ENCODE measurements at regions not wholly inside any gene's neighbourhood (a gene's known extent, or its start where the extent isn't known, plus 50 kb on each side); places are given as distances from the start of the nearest gene placed in this dataset.

DNA sequence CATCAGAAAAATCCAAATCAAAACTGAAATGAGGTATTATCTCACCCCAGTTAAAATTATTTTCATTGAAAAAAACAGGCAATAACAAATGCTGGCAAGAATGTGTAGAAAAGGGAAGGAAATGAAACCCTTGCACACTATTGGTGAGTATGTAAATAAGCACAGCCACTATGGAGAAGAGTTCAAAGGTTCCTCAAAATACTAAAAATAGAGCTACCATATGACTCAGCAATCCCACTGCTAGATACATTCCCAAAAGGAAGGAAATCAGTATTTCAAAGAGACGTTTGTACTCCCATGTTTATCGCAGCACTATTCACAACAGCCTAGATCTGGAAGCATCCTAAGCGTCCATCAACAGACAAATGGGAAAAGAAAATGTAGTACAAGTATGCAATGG is 932.4 kb downstream of the PCDH18 start:
- TF ChIP-seq EZH2phosphoT487 (conservative IDR thresholded peaks at IDR 0.05; ENCODE audit: low read length): no peak
- TF ChIP-seq, protein P1, sequence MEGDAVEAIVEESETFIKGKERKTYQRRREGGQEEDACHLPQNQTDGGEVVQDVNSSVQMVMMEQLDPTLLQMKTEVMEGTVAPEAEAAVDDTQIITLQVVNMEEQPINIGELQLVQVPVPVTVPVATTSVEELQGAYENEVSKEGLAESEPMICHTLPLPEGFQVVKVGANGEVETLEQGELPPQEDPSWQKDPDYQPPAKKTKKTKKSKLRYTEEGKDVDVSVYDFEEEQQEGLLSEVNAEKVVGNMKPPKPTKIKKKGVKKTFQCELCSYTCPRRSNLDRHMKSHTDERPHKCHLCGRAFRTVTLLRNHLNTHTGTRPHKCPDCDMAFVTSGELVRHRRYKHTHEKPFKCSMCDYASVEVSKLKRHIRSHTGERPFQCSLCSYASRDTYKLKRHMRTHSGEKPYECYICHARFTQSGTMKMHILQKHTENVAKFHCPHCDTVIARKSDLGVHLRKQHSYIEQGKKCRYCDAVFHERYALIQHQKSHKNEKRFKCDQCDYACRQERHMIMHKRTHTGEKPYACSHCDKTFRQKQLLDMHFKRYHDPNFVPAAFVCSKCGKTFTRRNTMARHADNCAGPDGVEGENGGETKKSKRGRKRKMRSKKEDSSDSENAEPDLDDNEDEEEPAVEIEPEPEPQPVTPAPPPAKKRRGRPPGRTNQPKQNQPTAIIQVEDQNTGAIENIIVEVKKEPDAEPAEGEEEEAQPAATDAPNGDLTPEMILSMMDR (IDR thresholded peaks at IDR 0.05; ENCODE audit: insufficient read depth, low read length, poor library complexity, severe bottlenecking): no peak
- H3K4me3 ChIP-seq (ENCODE audit: insufficient read depth, low read length, poor library complexity, severe bottlenecking): no peak overlapping the region
- no peaks in the 10 kb centered on the region for H3K36me3 ChIP-seq (ENCODE audit: low read length)
- H2AFZ ChIP-seq (ENCODE audit: low read depth, low read length, severe bottlenecking): no peak overlapping the region
- no peaks in the 10 kb centered on the region for H3K9me2 ChIP-seq (replicated peaks; ENCODE audit: insufficient read depth, low read length)
- H3F3A ChIP-seq (ENCODE audit: insufficient read depth): no peaks in the 10 kb centered on the region
- no peaks in the 10 kb centered on the region for H3K9me3 ChIP-seq (ENCODE audit: insufficient read depth, low read length)
- H3K79me2 ChIP-seq (ENCODE audit: insufficient read depth, low read length): no peaks in the 10 kb centered on the region
- H4K20me1 ChIP-seq (ENCODE audit: low read depth, low read length): no peaks in the 10 kb centered on the region
- no peak overlapping the region for H3K27ac ChIP-seq (ENCODE audit: low read depth, low read length)
- no peak overlapping the region for H3K4me2 ChIP-seq (ENCODE audit: low read depth, low read length, poor library complexity, severe bottlenecking)
- H3K27me3 ChIP-seq (ENCODE audit: low read length): no peaks in the 10 kb centered on the region
- no peak overlapping the region for H3K9ac ChIP-seq (ENCODE audit: low read length)

DNA sequence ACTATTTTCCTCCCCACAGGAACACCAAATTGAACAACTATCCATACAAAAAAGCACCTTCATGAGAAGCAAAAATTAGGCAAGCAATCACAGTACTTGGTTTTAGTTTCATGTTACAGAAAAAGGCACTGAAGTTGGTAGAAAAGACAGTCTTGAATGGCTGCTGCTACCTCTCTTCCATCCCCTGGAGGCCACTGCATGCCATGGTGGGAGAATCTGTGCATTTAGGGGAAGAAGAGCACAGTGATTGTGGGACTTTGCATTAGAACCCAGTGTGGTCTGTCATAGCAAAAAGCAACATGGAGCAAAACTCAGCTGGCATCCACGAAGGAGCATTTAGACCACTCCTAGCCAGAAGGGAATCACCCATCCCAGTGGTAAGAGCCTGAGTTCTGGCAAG is 941.9 kb downstream of the PCDH18 start:
- Histone ChIP-seq H3F3A (ENCODE audit: insufficient read depth) (no peaks in the 10 kb centered on the region), H3K9me2 (replicated peaks; ENCODE audit: insufficient read depth, low read length) (no peaks in the 10 kb centered on the region), H3K79me2 (ENCODE audit: insufficient read depth, low read length) (no peaks in the 10 kb centered on the region), H3K9ac (ENCODE audit: low read length) (no peak overlapping the region), H4K20me1 (ENCODE audit: low read depth, low read length) (no peaks in the 10 kb centered on the region), H3K9me3 (ENCODE audit: insufficient read depth, low read length) (no peaks in the 10 kb centered on the region), H3K27ac (ENCODE audit: low read depth, low read length) (no peak overlapping the region), H2AFZ (ENCODE audit: low read depth, low read length, severe bottlenecking) (no peak overlapping the region), H3K4me2 (ENCODE audit: low read depth, low read length, poor library complexity, severe bottlenecking) (no peak overlapping the region), H3K36me3 (ENCODE audit: low read length) (no peaks in the 10 kb centered on the region), H3K4me3 (ENCODE audit: insufficient read depth, low read length, poor library complexity, severe bottlenecking) (no peak overlapping the region), H3K27me3 (ENCODE audit: low read length) (no peaks in the 10 kb centered on the region)
- TF ChIP-seq, protein P1 (IDR thresholded peaks at IDR 0.05; ENCODE audit: insufficient read depth, low read length, poor library complexity, severe bottlenecking): no peak
- no peak for TF ChIP-seq EZH2phosphoT487 (conservative IDR thresholded peaks at IDR 0.05; ENCODE audit: low read length)

DNA sequence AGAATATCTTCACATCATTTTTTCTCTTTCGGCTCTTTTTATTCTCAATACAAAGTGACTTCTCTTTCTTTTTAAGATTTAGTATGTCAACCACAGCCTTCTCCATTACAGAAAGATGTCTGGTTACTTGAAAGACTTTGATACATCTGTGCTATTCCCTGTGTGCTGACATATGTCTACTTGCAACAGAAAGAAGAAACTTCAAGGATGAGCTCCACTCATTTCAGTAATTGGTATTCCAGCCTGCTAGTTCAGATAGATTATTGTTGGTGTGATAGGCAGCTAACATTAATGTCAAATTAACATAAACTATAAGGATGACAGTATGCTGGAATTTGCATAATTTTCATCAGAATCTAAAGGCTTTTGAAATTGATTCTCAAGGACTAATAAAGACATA is 948.7 kb downstream of the PCDH18 start:
- no peak overlapping the region for H2AFZ ChIP-seq (ENCODE audit: low read depth, low read length, severe bottlenecking)
- H3K9ac ChIP-seq (ENCODE audit: low read length): no peak overlapping the region
- H3K36me3 ChIP-seq (ENCODE audit: low read length): no peaks in the 10 kb centered on the region
- no peaks in the 10 kb centered on the region for H3K9me3 ChIP-seq (ENCODE audit: insufficient read depth, low read length)
- H4K20me1 ChIP-seq (ENCODE audit: low read depth, low read length): no peaks in the 10 kb centered on the region
- H3K4me2 ChIP-seq (ENCODE audit: low read depth, low read length, poor library complexity, severe bottlenecking): no peak overlapping the region
- no peaks in the 10 kb centered on the region for H3K9me2 ChIP-seq (replicated peaks; ENCODE audit: insufficient read depth, low read length)
- H3K27me3 ChIP-seq (ENCODE audit: low read length): no peaks in the 10 kb centered on the region
- no peaks in the 10 kb centered on the region for H3K79me2 ChIP-seq (ENCODE audit: insufficient read depth, low read length)
- H3F3A ChIP-seq (ENCODE audit: insufficient read depth): no peaks in the 10 kb centered on the region
- H3K4me3 ChIP-seq (ENCODE audit: insufficient read depth, low read length, poor library complexity, severe bottlenecking): no peak overlapping the region
- H3K27ac ChIP-seq (ENCODE audit: low read depth, low read length): no peak overlapping the region
- TF ChIP-seq, protein P1 (IDR thresholded peaks at IDR 0.05; ENCODE audit: insufficient read depth, low read length, poor library complexity, severe bottlenecking): no peak
- no peak for TF ChIP-seq EZH2phosphoT487 (conservative IDR thresholded peaks at IDR 0.05; ENCODE audit: low read length)

All from SU-DHL-6 (cell line).